NCI-H2029 treated with DMSO at 0.1 percent for 48 hours (cell line): ENCODE measurements at regions not wholly inside any gene's neighbourhood (a gene's known extent, or its start where the extent isn't known, plus 50 kb on each side); places are given as distances from the start of the nearest gene placed in this dataset.
"Not testable (repeated sequence)": the region's sequence is repeated elsewhere in the genome, so short reads cannot be mapped to it uniquely, and the experiment has no call there.

ENCODE experiments used
- DNase-seq: peaks from one replicate; lab custom pipeline; 2025; lab: John Stamatoyannopoulos, UW

DNA sequence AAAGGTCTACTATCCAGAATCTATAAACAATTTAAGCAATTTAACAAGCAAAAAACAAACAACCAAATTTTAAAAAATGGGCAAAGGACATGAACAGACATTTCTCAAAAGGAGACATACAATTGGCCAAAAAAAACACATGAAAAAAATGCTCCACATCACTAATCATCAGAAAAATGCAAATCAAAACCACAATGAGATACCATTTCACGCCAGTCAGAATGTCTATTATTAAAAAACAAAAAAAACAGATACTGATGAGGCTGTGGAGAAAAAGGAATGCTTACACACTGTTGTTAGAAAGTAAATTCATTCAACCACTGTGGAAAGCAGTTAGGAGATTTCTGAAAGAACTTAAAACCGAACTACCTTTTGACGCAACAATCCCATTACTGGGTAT is 66.4 kb upstream of the SESTD1 start:
- DNase-seq: no peak

DNA sequence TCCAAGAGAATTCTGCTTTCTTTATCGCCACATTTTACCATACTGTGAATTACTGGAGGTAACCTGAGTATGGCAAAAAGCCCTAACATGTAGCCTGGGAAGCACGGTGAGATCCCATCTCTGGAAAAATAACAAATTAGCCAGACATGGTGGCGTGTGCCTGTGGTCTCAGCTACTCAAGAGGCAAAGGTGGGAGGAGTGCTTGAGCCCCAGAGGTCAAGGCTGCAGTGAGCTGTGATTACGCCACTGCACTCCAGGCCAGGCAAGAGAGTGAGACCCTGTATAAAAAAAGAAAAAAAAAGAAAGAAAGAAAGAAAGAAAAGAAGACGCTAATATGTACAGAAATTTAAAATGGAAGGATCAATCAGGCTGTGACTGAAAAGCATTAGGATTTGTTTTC is 57.7 kb upstream of the SESTD1 start:
- no peak for DNase-seq

DNA sequence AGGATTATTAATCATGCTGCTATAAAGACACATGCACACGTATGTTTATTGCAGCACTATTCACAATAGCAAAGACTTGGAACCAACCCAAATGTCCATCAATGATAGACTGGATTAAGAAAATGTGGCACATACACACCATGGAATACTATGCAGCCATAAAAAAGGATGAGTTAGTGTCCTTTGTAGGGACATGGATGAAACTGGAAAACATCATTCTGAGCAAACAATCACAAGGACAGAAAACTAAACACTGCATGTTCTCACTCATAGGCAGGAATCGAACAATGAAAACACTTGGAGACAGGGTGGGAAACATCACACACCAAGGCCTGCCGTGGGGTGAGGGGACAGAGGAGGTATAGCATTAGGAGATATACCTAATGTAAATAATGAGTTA is 56.4 kb upstream of the SESTD1 start:
- not testable (repeated sequence) for DNase-seq

DNA sequence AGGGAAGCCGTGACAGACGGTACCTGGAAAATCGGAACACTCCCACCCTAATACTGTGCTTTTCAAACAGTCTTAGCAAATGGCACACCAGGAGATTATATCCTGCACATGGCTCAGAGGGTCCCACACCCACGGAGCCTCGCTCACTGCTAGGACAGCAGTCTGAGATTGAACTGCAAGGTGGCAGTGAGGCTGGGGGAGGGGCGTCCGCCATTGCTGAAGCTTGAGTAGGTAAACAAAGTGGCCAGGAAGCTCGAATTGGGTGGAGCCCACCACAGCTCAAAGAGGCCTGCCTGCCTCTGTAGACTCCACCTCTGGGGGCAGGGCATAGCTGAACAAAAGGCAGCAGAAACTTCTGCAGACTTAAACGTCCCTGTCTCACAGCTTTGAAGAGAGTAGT is 50.1 kb upstream of the SESTD1 start:
- not testable (repeated sequence) for DNase-seq
